Inferior parietal cortex (tissue), 1 donor: ENCODE measurements at regions not wholly inside any gene's neighbourhood (a gene's known extent, or its start where the extent isn't known, plus 50 kb on each side); places are given as distances from the start of the nearest gene placed in this dataset.
"Not testable (repeated sequence)": the region's sequence is repeated elsewhere in the genome, so short reads cannot be mapped to it uniquely, and the experiment has no call there.

Experiments
- DNase-seq: peaks from one replicate; pipeline ENCODE4 v3.0.0-alpha.2; 2016; ENCODE audit errors: extremely low spot score

GRCh38 chr22:34592123-34592740 lies 473.7 kb upstream of the ISX start:
- DNase-seq: no peak

GRCh38 chr22:34599567-34599966 lies 466.4 kb upstream of the ISX start:
- DNase-seq: no peak

GRCh38 chr22:34604312-34604711 lies 461.6 kb upstream of the ISX start:
- no peak for DNase-seq

- no peak for DNase-seq
Measured at GRCh38 chr22:34608106-34608505, 457.9 kb upstream of the ISX start.

GRCh38 chr22:34608540-34609115 lies 457.3 kb upstream of the ISX start:
- DNase-seq: no peak

- DNase-seq: no peak
Measured at GRCh38 chr22:34609646-34610045, 456.3 kb upstream of the ISX start.

- DNase-seq: no peak
Measured at GRCh38 chr22:34620161-34620560, 445.8 kb upstream of the ISX start.

GRCh38 chr22:34620832-34621231 lies 445.1 kb upstream of the ISX start:
- no peak for DNase-seq

- no peak for DNase-seq
Measured at GRCh38 chr22:34622602-34623001, 443.4 kb upstream of the ISX start.

GRCh38 chr22:34623580-34623979 lies 442.4 kb upstream of the ISX start:
- DNase-seq: no peak

GRCh38 chr22:34625892-34626291 lies 440.1 kb upstream of the ISX start:
- not testable (repeated sequence) for DNase-seq

GRCh38 chr22:34638128-34638527 lies 427.8 kb upstream of the ISX start:
- DNase-seq: no peak

GRCh38 chr22:34639911-34640310 lies 426.0 kb upstream of the ISX start:
- no peak for DNase-seq

GRCh38 chr22:34645375-34645774 lies 420.6 kb upstream of the ISX start:
- DNase-seq: no peak

- DNase-seq: peak; percentile 35
Measured at GRCh38 chr22:34669001-34669400, 397.0 kb upstream of the ISX start.

- DNase-seq: not testable (repeated sequence)
Measured at GRCh38 chr22:34683031-34683430, 382.9 kb upstream of the ISX start.

- not testable (repeated sequence) for DNase-seq
Measured at GRCh38 chr22:34684278-34684677, 381.7 kb upstream of the ISX start.

- no peak for DNase-seq
Measured at GRCh38 chr22:34687116-34687515, 378.8 kb upstream of the ISX start.

- DNase-seq: no peak
Measured at GRCh38 chr22:34688825-34689224, 377.1 kb upstream of the ISX start.

- no peak for DNase-seq
Measured at GRCh38 chr22:34696557-34696956, 369.4 kb upstream of the ISX start.

GRCh38 chr22:34702279-34702678 lies 363.7 kb upstream of the ISX start:
- DNase-seq: no peak

- DNase-seq: no peak
Measured at GRCh38 chr22:34709641-34710040, 356.3 kb upstream of the ISX start.

- DNase-seq: no peak
Measured at GRCh38 chr22:34722901-34723300, 343.1 kb upstream of the ISX start.

- DNase-seq: no peak
Measured at GRCh38 chr22:34736081-34736480, 329.9 kb upstream of the ISX start.
